ENCODE measurements at regions not wholly inside any gene's neighbourhood (a gene's known extent, or its start where the extent isn't known, plus 50 kb on each side); places are given as distances from the start of the nearest gene placed in this dataset.
"Not testable (repeated sequence)": the region's sequence is repeated elsewhere in the genome, so short reads cannot be mapped to it uniquely, and the experiment has no call there.

DNA sequence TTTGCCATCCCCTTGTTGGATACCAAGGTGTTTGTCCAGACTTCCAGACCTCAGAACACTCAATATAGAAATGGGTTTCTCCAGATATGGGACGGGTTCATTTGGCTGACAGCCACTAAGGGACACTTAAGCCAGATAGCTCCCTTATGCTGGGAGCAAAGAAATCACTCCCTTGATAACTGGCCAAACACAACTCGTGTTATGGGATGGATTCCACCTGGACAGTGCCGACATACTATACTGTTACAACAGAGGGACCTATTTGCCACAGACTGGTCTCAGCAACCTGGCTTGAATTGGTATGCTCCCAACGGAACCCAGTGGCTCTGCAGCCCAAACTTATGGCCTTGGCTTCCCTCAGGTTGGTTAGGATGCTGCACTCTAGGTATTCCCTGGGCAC lies 114.0 kb upstream of the PLCL2 start:
- WGBS (ENCODE audit: insufficient coverage, insufficient replicate concordance, low lambda C conversion rate, missing lambda C conversion rate): 27% methylated on average over 4 of the region's 4 CpGs

DNA sequence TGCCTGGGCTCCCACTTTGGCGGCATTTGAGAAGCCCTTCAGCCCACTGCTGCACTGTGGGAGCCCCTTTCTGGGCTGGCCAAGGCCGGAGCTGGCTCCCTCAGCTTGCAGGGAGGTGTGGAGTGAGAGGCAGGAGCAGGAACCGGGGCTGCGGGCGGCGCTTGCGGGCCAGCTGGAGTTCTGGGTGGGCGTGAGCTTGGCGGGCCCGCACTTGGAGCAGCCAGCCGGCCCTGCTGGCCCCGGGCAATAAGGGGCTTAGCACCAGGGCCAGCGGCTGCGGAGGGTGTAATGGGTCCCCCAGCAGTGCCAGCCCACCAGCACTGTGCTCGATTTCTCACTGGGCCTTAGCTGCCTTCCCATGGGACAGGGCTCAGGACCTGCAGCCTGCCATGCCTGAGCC lies 111.2 kb upstream of the PLCL2 start:
- H4K20me1 ChIP-seq (ENCODE audit: control insufficient read depth, insufficient read depth); H3K79me2 ChIP-seq (ENCODE audit: control insufficient read depth, insufficient read depth, low read length); H3K27ac ChIP-seq (ENCODE audit: control insufficient read depth, insufficient read depth); H3K36me3 ChIP-seq (ENCODE audit: control insufficient read depth in 2 of 2, insufficient read depth in 2 of 2, low read length in 1 of 2); BruUV-seq (replicated peaks); SMC1A ChIA-PET (ENCODE audit: uncharacterized antibody, unreplicated experiment); H3K9me3 ChIP-seq (replicated peaks; ENCODE audit: control insufficient read depth, insufficient read depth, low read length); H3K4me1 ChIP-seq (ENCODE audit: control insufficient read depth, insufficient read depth, low read length); H3K27me3 ChIP-seq (replicated peaks in 1 of 2; ENCODE audit: control insufficient read depth in 2 of 2, insufficient read depth in 2 of 2, low read length in 1 of 2); DNase-seq (ENCODE audit: low read depth, low spot score); H3K4me3 ChIP-seq; in situ Hi-C loops (cut with MboI); CTCF ChIA-PET; FAIRE-seq; H2AFZ ChIP-seq (ENCODE audit: control insufficient read depth, low read depth, low read length); POLR2A ChIA-PET; H3K4me2 ChIP-seq (ENCODE audit: control insufficient read depth, insufficient read depth); intact Hi-C loops (cut with micrococcal nuclease; ENCODE audit: unreplicated experiment); ATAC-seq; H3K9ac ChIP-seq (ENCODE audit: control insufficient read depth, insufficient read depth, low read length): not testable (repeated sequence)
- 55% methylated on average over 15 of the region's 15 CpGs for WGBS (ENCODE audit: insufficient coverage, insufficient replicate concordance, low lambda C conversion rate, missing lambda C conversion rate)
- RAD21 ChIA-PET (ENCODE audit: unreplicated experiment): interaction anchor here (0.9 kb wide), 1 partner anchor 23 kb away, joined by 3 read pairs; no protein-coding TSS in a partner anchor

More for the DNA sequence above, 114.0 kb upstream of the PLCL2 start:
- Histone ChIP-seq H3K79me2 (ENCODE audit: control insufficient read depth, insufficient read depth, low read length) (no peaks in the 10 kb centered on the region), H3K4me3 (no peak overlapping the region), H3K27ac (ENCODE audit: control insufficient read depth, insufficient read depth) (no peak overlapping the region), H3K4me2 (ENCODE audit: control insufficient read depth, insufficient read depth) (no peak overlapping the region), H3K36me3 (ENCODE audit: control insufficient read depth in 2 of 2, insufficient read depth in 2 of 2, low read length in 1 of 2) (no peaks in the 10 kb centered on the region), H2AFZ (ENCODE audit: control insufficient read depth, low read depth, low read length) (no peak overlapping the region), H3K27me3 (replicated peaks in 1 of 2; ENCODE audit: control insufficient read depth in 2 of 2, insufficient read depth in 2 of 2, low read length in 1 of 2) (no peaks in the 10 kb centered on the region; a peak in 1 of 4 replicates), H3K4me1 (ENCODE audit: control insufficient read depth, insufficient read depth, low read length) (no peaks in the 10 kb centered on the region), H3K9ac (ENCODE audit: control insufficient read depth, insufficient read depth, low read length) (no peak overlapping the region), H3K9me3 (replicated peaks; ENCODE audit: control insufficient read depth, insufficient read depth, low read length) (no peaks in the 10 kb centered on the region), H4K20me1 (ENCODE audit: control insufficient read depth, insufficient read depth) (no peaks in the 10 kb centered on the region)
- in situ Hi-C loops (cut with MboI): no loop called here
- BruUV-seq (replicated peaks): no TSS peak
- ATAC-seq (no peak), DNase-seq (ENCODE audit: low read depth, low spot score) (no peak), FAIRE-seq (no peak)
- ChIA-PET CTCF (no interaction called here), RAD21 (ENCODE audit: unreplicated experiment) (no interaction called here), POLR2A (interaction anchor here (0.6 kb wide), 1 partner anchor 225 kb away, joined by 3 read pairs; no protein-coding TSS in a partner anchor), SMC1A (ENCODE audit: uncharacterized antibody, unreplicated experiment) (interaction anchor here (1.3 kb wide), 1 partner anchor 66 kb away, joined by 3 read pairs; no protein-coding TSS in a partner anchor)
- TF ChIP-seq YBX1 (IDR thresholded peaks at IDR 0.05) (no peak), PML (IDR thresholded peaks at IDR 0.05; ENCODE audit: low read length) (no peak), KAT2A (conservative IDR thresholded peaks at IDR 0.05; ENCODE audit: control insufficient read depth, low read depth, low read length) (no peak), RFX5 (IDR thresholded peaks at IDR 0.05; ENCODE audit: low read depth, low read length) (no peak), ZNF274 (IDR thresholded peaks at IDR 0.05; ENCODE audit: insufficient read depth, insufficient read length) (no peak), GABPA (IDR thresholded peaks at IDR 0.05; ENCODE audit: low read depth) (no peak), SUPT20H (IDR thresholded peaks at IDR 0.05; ENCODE audit: borderline replicate concordance, control insufficient read depth, low read depth, low read length) (no peak), ZNF217 (IDR thresholded peaks at IDR 0.05) (no peak), ZZZ3 (IDR thresholded peaks at IDR 0.05; ENCODE audit: control insufficient read depth, insufficient read length, low read depth) (no peak), ZNF384 (IDR thresholded peaks at IDR 0.05; ENCODE audit: borderline replicate concordance, low read depth, low read length) (no peak)
- TF ChIP-seq, protein P1, sequence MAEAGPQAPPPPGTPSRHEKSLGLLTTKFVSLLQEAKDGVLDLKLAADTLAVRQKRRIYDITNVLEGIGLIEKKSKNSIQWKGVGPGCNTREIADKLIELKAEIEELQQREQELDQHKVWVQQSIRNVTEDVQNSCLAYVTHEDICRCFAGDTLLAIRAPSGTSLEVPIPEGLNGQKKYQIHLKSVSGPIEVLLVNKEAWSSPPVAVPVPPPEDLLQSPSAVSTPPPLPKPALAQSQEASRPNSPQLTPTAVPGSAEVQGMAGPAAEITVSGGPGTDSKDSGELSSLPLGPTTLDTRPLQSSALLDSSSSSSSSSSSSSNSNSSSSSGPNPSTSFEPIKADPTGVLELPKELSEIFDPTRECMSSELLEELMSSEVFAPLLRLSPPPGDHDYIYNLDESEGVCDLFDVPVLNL (IDR thresholded peaks at IDR 0.05; ENCODE audit: low read depth, low read length): no peak
- intact Hi-C loops (cut with micrococcal nuclease; ENCODE audit: unreplicated experiment): no loop called here

DNA sequence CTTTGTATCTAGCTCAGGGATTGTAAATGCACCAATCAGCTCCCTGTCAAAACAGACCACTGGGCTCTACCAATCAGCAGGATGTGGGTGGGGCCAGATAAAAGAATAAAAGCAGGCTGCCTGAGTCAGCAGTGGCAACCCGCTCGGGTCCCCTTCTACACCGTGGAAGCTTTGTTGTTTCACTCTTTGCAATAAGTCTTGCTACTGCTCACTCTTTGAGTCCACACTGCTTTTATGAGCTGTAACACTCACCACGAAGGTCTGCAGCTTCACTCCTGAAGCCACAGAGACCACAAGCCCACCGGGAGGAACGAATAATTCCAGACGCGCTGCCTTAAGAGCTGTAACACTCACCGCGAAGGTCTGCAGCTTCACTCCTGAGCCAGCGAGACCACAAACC lies 110.2 kb upstream of the PLCL2 start:
- H2AFZ ChIP-seq (ENCODE audit: control insufficient read depth, low read depth, low read length); BruUV-seq (replicated peaks); H3K9me3 ChIP-seq (replicated peaks; ENCODE audit: control insufficient read depth, insufficient read depth, low read length); CTCF ChIA-PET; in situ Hi-C loops (cut with MboI); H3K9ac ChIP-seq (ENCODE audit: control insufficient read depth, insufficient read depth, low read length); H3K4me1 ChIP-seq (ENCODE audit: control insufficient read depth, insufficient read depth, low read length); H3K27me3 ChIP-seq (replicated peaks in 1 of 2; ENCODE audit: control insufficient read depth in 2 of 2, insufficient read depth in 2 of 2, low read length in 1 of 2); H3K4me3 ChIP-seq; RAD21 ChIA-PET (ENCODE audit: unreplicated experiment); POLR2A ChIA-PET; H4K20me1 ChIP-seq (ENCODE audit: control insufficient read depth, insufficient read depth); H3K36me3 ChIP-seq (ENCODE audit: control insufficient read depth in 2 of 2, insufficient read depth in 2 of 2, low read length in 1 of 2); H3K27ac ChIP-seq (ENCODE audit: control insufficient read depth, insufficient read depth); DNase-seq (ENCODE audit: low read depth, low spot score); H3K79me2 ChIP-seq (ENCODE audit: control insufficient read depth, insufficient read depth, low read length); H3K4me2 ChIP-seq (ENCODE audit: control insufficient read depth, insufficient read depth); intact Hi-C loops (cut with micrococcal nuclease; ENCODE audit: unreplicated experiment); FAIRE-seq; SMC1A ChIA-PET (ENCODE audit: uncharacterized antibody, unreplicated experiment); ATAC-seq: not testable (repeated sequence)
- 52% methylated on average over 11 of the region's 11 CpGs for WGBS (ENCODE audit: insufficient coverage, insufficient replicate concordance, low lambda C conversion rate, missing lambda C conversion rate)
